Neural progenitor cell (in vitro differentiated cells): ENCODE measurements at regions not wholly inside any gene's neighbourhood (a gene's known extent, or its start where the extent isn't known, plus 50 kb on each side); places are given as distances from the start of the nearest gene placed in this dataset.

Experiments used
- EZH2 ChIP-seq: fragments of 200-600 bp; sonication (generic); IDR thresholded peaks from 2 replicates; pipeline ENCODE4 v1.6.1; 2017; ENCODE audit warnings: antibody characterized with exemption, mild to moderate bottlenecking, moderate library complexity
- EZH2phosphoT487 ChIP-seq: fragments of 200-600 bp; sonication (generic); IDR thresholded peaks from 2 replicates; pipeline ENCODE4 v1.6.1; 2017; ENCODE audit warnings: antibody characterized with exemption
- TF ChIP-seq, protein P1 (sequence below): fragments of 200-600 bp; sonication (generic); IDR thresholded peaks from 2 replicates; pipeline ENCODE4 v1.5.1; 2017; ENCODE audit warnings: antibody characterized with exemption, mild to moderate bottlenecking

- TF ChIP-seq EZH2 (no peak), EZH2phosphoT487 (no peak)
- TF ChIP-seq, protein P1, sequence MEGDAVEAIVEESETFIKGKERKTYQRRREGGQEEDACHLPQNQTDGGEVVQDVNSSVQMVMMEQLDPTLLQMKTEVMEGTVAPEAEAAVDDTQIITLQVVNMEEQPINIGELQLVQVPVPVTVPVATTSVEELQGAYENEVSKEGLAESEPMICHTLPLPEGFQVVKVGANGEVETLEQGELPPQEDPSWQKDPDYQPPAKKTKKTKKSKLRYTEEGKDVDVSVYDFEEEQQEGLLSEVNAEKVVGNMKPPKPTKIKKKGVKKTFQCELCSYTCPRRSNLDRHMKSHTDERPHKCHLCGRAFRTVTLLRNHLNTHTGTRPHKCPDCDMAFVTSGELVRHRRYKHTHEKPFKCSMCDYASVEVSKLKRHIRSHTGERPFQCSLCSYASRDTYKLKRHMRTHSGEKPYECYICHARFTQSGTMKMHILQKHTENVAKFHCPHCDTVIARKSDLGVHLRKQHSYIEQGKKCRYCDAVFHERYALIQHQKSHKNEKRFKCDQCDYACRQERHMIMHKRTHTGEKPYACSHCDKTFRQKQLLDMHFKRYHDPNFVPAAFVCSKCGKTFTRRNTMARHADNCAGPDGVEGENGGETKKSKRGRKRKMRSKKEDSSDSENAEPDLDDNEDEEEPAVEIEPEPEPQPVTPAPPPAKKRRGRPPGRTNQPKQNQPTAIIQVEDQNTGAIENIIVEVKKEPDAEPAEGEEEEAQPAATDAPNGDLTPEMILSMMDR = no peak
Observed at GRCh38 chr6:81289229-81289628, 463.3 kb downstream of the TENT5A start.
